ENCODE measurements at regions not wholly inside any gene's neighbourhood (a gene's known extent, or its start where the extent isn't known, plus 50 kb on each side); places are given as distances from the start of the nearest gene placed in this dataset.

GRCh38 chr10:117464176-117464575 lies 78.4 kb upstream of the EMX2 start:
- H3K9me3 ChIP-seq (ENCODE audit: control insufficient read depth, insufficient read depth, low read depth, low read length), result peaks cover 4% of the 10 kb centered on the region; the same call in 1 of the 2 replicates
- CTCF ChIA-PET, result no interaction called here
- no peak overlapping the region for H3K4me3 ChIP-seq (ENCODE audit: low read depth in 2 of 2, low read length in 2 of 2)
- H3K27me3 ChIP-seq (ENCODE audit: control insufficient read depth, insufficient read depth, low read length), result no peaks in the 10 kb centered on the region
- in situ Hi-C loops (cut with HindIII; ENCODE audit: low pct_unique_long_range_greater_than_20kb, low sequenced_read_pairs), result no loop called here
- POLR2A ChIA-PET, result no interaction called here
- no peak overlapping the region for H3K27ac ChIP-seq (ENCODE audit: low read length)
- ATAC-seq (no peak), DNase-seq (ENCODE audit: low read depth, low spot score) (no peak)
- no peaks in the 10 kb centered on the region for H3K36me3 ChIP-seq (ENCODE audit: control insufficient read depth, insufficient read depth, low read length)
- BruUV-seq (replicated peaks), result no TSS peak
- TF ChIP-seq REST (IDR thresholded peaks at IDR 0.05; ENCODE audit: insufficient read depth in 1 of 2, low read depth in 2 of 2, low read length in 1 of 2) (no peak), POLR2AphosphoS5 (IDR thresholded peaks at IDR 0.05; ENCODE audit: low read depth, low read length) (no peak), TCF7L2 (IDR thresholded peaks at IDR 0.05; ENCODE audit: low read depth, low read length) (no peak), SIN3A (IDR thresholded peaks at IDR 0.05; ENCODE audit: borderline replicate concordance, insufficient read depth, low read depth, low read length) (no peak)
- TF ChIP-seq, protein P1, sequence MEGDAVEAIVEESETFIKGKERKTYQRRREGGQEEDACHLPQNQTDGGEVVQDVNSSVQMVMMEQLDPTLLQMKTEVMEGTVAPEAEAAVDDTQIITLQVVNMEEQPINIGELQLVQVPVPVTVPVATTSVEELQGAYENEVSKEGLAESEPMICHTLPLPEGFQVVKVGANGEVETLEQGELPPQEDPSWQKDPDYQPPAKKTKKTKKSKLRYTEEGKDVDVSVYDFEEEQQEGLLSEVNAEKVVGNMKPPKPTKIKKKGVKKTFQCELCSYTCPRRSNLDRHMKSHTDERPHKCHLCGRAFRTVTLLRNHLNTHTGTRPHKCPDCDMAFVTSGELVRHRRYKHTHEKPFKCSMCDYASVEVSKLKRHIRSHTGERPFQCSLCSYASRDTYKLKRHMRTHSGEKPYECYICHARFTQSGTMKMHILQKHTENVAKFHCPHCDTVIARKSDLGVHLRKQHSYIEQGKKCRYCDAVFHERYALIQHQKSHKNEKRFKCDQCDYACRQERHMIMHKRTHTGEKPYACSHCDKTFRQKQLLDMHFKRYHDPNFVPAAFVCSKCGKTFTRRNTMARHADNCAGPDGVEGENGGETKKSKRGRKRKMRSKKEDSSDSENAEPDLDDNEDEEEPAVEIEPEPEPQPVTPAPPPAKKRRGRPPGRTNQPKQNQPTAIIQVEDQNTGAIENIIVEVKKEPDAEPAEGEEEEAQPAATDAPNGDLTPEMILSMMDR (IDR thresholded peaks at IDR 0.05), result no peak
- intact Hi-C loops (cut with micrococcal nuclease; ENCODE audit: unreplicated experiment), result loop anchor here (5.0 kb wide), 1 partner anchor 247 kb away; no protein-coding TSS in a partner anchor
- peaks cover 16% of the 10 kb centered on the region for H3K4me1 ChIP-seq (ENCODE audit: control insufficient read depth, insufficient read depth, low read length)

DNA sequence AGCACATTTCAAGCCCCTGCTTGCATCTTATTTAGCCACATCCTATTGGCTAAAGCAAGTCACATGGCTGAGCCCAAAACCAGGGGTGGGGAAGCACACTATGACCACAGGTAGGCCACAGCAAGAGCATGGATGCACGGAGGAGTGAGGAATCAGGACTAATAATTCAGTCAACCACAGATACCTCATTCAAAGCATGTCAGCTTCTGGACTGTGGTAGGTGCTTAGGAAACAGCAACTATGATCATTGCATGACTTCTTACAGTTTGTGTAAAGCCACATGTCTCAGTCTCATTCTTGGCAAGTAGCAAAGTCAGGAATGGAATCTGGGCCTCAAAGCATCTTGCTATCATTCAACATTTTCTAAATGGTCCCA lies 79.0 kb upstream of the EMX2 start:
- ChIA-PET CTCF (no interaction called here), POLR2A (no interaction called here)

More for the DNA sequence above, 79.0 kb upstream of the EMX2 start:
- Histone ChIP-seq H3K4me1 (ENCODE audit: control insufficient read depth, insufficient read depth, low read length) (peaks cover 16% of the 10 kb centered on the region), H3K4me3 (ENCODE audit: low read depth in 2 of 2, low read length in 2 of 2) (no peak overlapping the region), H3K27me3 (ENCODE audit: control insufficient read depth, insufficient read depth, low read length) (no peaks in the 10 kb centered on the region), H3K9me3 (ENCODE audit: control insufficient read depth, insufficient read depth, low read depth, low read length) (peaks cover 4% of the 10 kb centered on the region; the same call in 1 of the 2 replicates), H3K27ac (ENCODE audit: low read length) (no peak overlapping the region), H3K36me3 (ENCODE audit: control insufficient read depth, insufficient read depth, low read length) (no peaks in the 10 kb centered on the region)
- in situ Hi-C loops (cut with HindIII; ENCODE audit: low pct_unique_long_range_greater_than_20kb, low sequenced_read_pairs), result no loop called here
- BruUV-seq (replicated peaks), result no TSS peak
- TF ChIP-seq, protein P1 (IDR thresholded peaks at IDR 0.05), result no peak
- TF ChIP-seq REST (IDR thresholded peaks at IDR 0.05; ENCODE audit: insufficient read depth in 1 of 2, low read depth in 2 of 2, low read length in 1 of 2) (no peak), TCF7L2 (IDR thresholded peaks at IDR 0.05; ENCODE audit: low read depth, low read length) (no peak), POLR2AphosphoS5 (IDR thresholded peaks at IDR 0.05; ENCODE audit: low read depth, low read length) (no peak), SIN3A (IDR thresholded peaks at IDR 0.05; ENCODE audit: borderline replicate concordance, insufficient read depth, low read depth, low read length) (no peak)
- intact Hi-C loops (cut with micrococcal nuclease; ENCODE audit: unreplicated experiment), result loop anchor here (5.0 kb wide), 1 partner anchor 246 kb away; no protein-coding TSS in a partner anchor
- no peak for ATAC-seq
- DNase-seq (ENCODE audit: low read depth, low spot score), result no peak
